ENCODE measurements at regions not wholly inside any gene's neighbourhood (a gene's known extent, or its start where the extent isn't known, plus 50 kb on each side); places are given as distances from the start of the nearest gene placed in this dataset.

DNA sequence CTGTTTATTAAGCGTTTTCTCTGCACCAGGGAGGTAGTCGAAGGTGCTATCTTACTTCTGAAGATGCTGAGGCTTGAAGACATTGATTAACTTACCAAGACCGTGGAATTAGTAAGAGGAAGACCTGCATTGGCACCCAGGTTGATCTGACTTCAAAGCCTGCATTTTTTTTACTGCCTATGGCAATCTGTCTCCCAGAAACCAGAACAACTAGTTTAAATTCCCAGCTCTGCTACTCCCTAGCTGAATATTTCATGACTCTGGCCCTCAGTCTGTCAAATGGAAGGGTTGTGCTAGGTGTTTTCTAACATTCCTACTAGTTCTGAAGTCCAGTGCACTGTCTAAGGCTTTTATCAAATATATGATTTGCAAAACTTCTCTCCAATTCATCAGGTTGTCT is 52.0 kb upstream of the GRAMD1B start:
- no peak for DNase-seq (ENCODE audit: low spot score)

DNA sequence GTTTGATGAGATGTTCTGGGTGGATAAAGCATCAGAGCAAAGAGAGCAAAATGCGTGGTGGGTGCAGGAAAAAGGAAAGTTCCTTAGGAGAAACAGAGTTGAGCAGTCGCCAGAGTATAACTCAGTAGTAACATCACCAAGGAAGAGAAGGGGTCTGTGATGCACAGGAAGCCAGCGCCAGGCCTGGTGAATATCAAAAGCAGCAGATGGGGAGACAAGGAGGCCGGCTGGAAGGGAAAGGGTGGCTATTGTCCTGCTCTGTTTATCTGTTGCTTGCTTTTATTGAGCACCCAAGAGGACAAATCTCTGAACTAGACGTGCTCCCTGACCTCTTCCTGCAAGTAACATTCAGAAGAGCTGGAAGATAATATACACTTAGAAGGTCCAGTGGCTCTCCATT is 52.7 kb upstream of the GRAMD1B start:
- no peak for DNase-seq (ENCODE audit: low spot score)

DNA sequence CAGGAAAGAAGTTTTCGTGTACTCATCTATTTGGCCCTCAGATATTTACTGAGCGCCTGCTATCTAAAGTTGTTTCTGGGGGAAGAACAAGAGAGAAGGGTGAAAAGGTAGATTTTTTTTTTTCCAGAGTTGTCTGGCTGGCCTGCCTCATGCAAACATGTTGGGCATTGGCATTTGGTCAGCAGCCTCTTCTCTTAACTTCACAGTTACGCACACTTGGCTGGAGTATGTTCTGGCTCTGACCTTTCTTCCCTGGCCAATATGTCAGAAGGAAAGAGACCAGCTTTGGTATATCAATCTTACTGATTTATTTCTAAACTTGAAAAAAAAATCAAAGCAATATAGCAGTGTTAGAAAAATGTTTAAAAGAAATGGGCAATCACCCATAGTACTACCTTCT is 54.2 kb upstream of the GRAMD1B start:
- DNase-seq (ENCODE audit: low spot score): no peak

DNA sequence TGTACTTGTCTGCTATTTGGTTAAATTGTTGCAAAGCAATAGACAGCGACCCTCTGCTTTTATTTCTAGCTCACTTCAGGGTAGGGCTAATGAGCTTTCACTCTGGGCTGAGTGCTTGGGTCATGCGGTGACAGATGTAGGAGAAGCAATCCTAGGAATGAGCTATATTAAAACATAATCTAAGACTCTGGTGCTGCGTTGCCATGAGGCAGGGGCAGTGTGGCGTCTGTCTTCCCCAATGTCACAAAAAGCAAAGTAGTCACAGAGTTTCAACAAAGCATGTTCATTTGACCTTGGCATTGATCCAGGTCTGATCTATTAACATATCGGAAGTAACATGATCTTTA is 55.5 kb upstream of the GRAMD1B start:
- DNase-seq (ENCODE audit: low spot score): no peak

DNA sequence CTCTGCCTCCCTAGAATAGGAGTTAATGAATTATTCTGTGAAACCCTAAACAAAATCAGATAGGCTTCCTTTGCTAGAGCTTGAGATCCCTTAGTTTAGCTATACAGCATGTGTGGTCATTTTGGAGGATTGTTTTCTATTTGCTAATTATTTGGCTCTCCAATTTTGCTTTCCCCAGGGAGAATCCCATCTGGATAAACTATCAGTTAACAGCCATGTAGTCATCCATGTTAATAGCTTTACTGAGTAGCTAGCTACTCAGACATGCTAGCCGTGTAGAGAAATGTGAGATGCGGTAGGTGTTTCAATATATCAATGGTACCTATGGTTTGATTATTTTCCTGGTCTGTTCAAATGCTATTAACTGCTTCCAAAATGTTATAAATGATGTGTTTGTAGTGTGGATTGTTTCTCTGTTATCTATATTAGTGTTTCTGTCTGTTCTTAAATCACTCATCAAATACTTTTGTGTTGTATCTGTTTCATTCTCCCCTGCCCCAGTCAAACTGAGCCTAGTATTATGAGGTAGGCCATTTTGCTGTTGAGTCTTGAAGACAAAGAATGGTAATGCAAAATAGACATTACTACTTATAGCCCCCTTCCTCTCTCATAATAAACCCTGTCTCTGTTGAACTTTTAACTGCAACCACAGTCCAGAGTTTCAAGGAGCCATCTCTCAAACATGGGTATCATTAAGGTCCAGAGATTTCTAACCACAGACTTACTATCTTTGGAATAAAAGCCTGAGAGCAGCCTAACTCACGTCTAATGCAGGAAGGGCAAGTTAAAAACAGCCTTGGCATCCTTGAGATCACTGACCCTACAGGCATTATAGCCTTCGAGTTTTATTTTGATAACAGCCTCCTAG is 56.1 kb upstream of the GRAMD1B start:
- no peak for DNase-seq (ENCODE audit: low spot score)

DNA sequence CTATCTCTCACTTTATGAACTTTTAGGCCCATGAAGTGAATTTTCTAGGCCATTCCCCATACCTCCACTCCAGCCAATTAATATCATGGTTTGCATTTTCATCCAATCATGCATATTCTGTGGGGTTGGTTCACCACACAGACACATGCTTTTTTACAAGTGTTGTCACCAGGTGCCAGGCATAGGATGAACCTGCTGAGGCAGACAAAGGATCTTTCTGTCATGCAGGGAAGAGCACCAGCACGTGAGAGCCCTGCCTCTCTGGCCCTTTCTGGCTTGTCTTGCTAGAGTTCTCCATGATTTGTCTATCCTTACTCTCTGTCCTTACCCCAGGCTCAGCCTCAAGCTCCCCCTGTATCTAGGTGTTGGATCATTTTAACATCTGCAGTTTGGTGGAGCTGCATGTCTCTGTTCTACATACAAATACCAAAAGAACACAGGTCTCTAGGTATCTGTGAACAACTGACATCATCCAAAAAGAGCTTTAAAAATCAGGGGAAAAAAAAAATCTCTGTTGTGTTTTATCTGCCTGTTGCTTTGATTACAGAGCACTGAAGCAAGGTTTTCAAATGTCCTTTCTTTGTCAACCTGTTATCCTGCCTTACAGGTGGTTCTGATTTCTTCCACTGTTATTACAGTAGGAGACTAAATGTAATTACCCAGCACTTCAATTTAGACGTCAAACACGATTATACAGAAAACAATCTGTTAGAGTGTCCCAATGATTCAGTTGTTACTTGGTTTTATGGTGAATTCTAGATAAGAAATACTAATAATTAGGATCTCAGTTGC is 58.4 kb upstream of the GRAMD1B start:
- no peak for DNase-seq (ENCODE audit: low spot score)

DNA sequence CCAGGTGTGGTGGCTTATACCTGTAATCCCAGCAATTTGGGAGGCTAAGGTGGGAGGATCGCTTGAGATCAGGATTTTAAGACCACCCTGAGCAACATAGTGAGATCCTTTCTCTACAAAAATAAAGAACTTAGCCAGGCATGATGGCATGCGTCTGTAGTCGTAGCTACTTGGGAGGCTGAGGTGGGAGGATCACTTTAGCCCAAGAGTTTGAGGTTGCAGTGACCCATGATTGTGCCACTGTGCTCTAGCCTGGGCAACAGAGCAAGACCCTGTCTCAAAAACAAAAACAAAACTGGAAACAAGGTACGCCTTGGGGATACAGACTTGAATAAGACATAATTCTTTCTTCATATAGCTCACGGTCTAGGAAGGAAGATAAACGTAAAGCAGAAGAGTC is 63.1 kb upstream of the GRAMD1B start:
- DNase-seq (ENCODE audit: low spot score): no peak

DNA sequence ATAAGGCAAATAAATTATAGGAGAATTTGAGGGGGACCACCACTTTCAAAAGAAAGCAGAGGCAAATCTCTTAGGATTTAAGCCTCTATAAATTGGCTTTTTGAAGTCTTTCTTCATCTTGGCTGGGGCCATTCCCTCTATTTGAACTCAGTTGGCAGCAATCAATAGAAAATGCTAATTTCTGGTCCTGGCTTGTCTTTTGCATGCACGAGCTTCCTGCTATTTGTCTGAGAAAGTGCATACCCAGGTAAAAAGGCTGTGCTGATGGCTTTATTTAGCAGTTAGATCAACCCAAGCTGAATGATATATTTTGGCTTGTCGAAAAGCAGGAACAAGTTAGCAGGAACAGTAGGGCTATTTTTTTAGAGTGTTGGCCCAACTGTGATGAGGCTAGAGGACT is 64.1 kb upstream of the GRAMD1B start:
- no peak for DNase-seq (ENCODE audit: low spot score)

DNA sequence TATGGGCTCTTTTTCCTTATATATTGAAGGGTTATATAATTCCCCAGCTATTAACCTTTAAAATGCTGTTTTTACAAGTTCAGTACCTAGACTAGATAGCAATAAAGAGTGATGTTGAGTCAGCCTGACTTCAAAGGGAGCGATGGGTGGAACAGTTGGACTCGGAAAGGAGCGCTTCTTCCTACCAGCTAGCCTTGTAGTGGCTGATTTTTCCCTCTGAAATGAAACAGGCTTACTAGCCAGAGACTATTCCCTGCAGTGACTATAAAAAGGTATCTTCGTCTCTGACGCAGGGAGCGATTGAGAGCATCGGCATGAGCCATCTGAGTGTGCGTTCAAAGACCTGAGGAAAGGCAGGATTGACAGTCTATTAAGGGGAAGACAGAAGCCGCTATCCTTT is 66.0 kb upstream of the GRAMD1B start:
- DNase-seq (ENCODE audit: low spot score): no peak

DNA sequence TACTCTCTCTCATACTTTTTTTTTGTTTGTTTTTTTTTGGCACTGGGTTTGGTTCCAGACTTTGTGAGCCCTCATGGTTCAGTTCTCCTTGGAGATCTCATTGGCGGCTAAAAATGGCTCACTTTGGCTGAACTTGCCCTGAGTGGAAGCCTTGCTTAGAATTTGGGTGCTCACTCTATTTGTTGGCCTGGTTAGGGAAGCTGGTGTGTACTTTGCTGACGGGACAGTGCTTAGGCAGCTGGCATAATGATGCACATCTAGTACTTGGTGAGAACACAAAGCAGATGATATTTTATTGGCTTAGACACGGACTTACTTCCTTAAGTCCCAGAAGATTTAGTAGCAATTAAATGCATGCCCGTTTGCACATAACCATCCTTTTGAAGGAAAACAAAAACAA is 66.5 kb upstream of the GRAMD1B start:
- DNase-seq (ENCODE audit: low spot score): no peak

DNA sequence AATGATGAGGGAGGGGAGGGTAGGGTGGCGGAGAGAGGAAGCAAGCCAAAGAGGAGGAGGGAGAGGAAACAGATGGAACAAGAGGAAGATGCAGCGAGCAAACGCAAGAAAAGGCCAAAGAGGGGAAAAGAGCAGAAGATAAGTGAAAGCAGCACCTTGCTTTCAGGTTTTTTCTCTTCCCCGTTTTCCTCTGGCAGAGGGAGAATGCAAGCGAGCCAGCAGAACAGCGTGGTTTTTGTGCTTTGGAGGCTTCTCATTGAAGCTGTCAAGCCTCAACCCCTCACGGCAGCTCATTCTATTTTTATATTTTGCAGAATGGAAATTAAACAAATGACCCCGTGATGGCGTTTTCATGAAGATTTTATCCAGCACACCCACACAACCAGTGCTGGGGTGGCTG is 67.1 kb upstream of the GRAMD1B start:
- no peak for DNase-seq (ENCODE audit: low spot score)

DNA sequence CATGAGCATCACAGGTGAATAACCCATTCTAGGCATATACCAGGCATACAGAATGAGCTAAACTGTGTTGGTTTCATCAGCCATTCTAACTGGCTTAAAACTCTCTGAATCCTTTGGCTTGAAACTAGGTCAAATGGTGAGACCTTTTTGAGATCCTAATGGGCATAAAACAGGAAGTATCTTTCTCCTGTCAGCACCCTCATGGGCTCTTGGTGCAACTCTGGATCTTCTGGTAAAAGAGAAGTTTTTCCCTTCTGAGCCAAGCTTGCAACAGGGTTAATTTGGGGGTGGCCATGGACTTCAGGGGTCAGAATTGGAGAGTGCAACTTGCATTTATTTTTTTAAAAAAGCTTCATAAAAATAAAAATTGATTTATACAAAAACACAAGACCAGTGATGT is 67.9 kb upstream of the GRAMD1B start:
- DNase-seq (ENCODE audit: low spot score): no peak

DNA sequence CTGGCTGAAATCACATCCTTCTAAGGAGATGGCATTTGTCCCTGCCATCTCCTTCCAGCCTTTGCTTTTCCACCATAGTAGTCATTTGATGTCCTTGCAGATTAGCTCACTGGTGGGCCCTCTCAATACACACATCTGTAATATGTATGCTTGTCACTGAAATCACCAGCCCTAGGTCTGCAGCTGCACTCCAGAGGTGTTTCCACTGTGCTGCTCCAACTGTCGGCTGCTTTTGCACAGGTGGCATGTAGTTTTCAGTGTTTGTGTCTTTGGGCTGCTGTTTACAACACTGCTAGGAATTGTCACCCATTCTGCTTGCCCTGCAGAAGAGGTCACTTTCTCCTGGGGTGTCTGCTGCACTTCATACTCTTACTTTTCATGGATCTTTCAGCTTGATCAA is 69.0 kb upstream of the GRAMD1B start:
- no peak for DNase-seq (ENCODE audit: low spot score)

DNA sequence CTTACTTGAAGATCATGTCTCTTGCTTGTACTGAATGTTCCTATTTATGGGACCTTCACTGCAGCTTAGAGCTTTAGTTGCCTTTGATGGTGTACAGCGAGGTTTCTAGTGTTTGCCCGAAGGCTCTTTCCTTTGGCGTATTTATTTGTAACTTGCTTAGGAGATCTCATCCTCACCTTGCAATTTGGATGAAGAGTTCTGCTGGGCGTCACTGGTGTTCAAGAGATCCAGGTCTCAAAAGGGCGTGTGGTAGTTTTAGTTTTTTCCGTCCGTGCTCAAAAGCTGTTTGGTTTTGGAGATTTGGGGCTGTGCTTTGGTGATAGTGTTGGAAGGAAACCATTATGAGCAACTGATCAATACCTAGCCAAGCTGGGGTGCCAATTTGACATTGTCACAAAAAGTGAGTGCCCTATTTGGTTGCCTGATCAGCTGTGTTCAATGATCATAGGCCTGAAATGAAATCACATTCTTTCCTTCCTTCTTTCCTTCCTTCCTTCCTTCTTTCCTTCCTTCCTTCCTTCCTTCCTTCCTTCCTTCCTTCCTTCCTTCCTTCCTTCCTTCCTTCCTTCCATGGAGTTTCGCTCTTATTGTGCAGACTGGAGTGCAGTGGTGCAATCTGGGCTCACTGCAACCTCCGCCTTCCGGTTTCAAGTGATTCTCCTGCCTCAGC is 69.7 kb upstream of the GRAMD1B start:
- DNase-seq (ENCODE audit: low spot score): no peak

DNA sequence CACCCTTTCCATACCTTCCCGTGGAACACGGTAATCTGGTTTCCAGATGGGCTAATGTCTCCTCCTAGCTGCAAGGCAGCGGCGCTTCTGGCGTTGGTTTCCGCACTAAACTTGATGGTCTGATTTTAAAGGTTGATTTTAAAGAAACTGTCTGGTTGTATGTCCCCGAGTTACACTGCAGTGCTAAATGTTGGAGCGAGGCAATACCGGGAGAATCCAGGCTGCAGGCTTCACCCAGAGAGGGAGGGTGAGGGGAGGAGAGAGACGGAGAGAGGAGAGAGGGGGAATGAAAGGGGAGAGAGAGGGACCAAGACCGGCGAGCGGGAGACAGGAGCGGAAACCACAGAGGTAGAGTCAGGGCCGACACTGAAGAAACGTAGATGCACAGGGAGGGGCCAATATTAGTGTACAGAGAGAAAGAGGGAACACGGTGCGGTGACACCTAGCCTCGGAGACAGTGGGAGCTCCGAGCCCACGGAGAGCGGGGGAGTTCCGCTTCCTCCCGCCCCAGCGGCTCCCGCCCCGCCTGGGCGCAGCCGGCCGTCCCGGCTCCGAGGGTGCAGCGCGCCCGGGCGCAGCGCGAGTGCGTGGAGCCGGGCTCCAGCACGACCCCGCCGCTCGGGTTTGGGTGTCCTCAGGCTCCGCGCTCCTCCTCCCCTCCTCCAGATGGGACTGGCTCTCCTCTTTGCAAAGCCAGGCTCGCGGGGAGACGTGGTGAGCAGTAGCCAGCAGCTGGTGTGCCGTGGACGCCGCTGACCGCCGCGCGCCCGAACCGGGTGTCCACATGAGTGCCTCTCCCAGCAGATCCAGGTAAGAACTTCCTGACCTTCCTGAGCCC is 71.9 kb upstream of the GRAMD1B start:
- DNase-seq (ENCODE audit: low spot score): peak; percentile 67

DNA sequence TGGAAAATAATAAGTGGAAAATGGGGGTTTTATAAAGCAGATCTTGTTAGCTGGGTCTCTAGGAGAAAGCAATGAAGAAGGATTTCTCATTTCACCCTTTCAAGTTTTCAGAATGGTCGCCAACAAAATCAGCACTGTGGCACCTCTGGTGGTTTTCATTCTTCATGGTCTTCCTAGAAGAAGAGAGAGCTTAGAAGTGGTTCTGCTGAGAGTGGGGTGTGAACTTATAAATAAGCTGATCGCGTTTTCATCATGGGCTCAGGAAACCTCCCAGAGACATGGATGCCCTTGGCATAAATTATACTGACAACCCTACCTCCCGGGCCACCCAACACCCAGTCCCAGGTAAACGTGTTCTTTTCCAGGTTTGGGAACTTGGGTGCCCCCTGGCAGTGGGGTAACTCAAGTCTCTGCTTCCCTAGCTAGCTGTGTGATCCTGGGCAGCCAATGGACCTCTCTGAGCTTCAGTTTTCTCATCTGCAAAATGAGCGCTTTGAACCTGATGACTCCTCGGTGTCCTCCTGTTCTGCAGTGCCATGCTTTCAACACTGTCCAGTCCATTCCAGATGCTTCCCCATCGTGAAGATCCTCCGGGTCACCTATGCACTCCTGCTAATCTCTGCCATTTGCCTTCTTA is 72.6 kb upstream of the GRAMD1B start:
- DNase-seq (ENCODE audit: low spot score): no peak

DNA sequence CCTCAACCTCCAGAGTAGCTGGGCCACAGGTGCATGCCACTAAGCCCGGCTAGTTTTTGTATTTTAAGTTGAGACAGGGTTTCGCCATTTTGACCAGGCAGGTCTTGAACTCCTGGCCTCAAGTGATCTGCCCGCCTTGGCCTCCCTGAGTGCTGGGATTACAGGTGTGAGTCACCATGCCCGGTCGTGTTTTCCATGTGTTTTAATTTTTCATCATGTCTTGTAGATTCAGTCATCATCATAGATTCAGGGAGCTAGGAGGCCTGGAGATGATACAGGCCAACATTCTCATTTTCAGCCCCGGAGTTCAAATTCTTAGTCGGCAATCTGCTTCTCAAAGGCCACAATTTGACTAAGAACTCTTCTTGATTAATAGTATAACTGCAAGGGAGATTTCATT is 73.5 kb upstream of the GRAMD1B start:
- no peak for DNase-seq (ENCODE audit: low spot score)

DNA sequence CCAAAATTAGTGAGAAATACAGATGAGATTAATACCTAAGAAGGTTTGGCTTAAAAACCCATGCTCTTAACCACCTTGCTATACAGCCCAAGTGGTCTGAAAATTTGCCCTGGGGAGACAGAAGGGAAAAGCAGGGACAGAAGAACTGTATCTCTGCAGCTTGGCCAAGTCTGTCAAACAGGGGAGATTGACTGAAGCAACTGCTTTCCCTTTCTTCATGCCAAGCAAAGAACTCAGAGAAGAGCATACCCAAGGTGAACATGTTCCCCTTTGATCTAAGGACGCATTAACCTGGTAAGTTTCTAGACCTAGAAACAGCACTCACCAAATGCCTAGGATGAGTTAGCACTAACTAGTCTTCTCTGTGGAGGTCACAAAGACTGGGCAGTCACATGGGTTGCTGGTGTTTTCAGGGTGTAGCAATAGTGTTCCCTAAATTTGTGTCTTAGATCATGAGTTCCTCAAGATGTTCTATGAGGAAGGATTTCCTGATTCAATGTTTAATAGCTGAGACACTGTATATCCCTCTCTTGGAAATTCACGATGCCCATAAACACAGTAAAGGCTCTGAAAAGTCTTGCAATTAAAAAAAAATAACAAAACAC is 75.6 kb upstream of the GRAMD1B start:
- DNase-seq (ENCODE audit: low spot score): no peak

DNA sequence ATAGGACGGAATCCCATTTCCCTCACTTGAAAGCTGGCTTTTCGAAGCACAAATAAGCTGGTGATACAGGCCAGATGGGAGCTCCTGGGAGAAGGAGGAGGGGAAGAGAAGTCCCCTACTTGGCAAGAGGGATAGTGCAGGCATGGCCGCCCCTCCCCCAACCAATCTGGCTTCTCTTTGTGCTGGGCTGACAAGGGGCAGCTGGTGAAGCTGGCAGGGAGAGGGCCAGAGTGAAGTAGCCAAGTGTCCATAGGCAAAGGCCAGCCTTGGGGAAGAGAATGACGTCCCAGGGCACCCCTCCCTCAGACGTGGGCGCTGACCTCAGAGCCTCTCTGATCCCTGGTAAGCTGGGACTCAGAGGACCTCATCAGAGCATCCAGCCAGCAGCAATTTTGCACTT is 78.7 kb upstream of the GRAMD1B start:
- DNase-seq (ENCODE audit: low spot score): no peak

DNA sequence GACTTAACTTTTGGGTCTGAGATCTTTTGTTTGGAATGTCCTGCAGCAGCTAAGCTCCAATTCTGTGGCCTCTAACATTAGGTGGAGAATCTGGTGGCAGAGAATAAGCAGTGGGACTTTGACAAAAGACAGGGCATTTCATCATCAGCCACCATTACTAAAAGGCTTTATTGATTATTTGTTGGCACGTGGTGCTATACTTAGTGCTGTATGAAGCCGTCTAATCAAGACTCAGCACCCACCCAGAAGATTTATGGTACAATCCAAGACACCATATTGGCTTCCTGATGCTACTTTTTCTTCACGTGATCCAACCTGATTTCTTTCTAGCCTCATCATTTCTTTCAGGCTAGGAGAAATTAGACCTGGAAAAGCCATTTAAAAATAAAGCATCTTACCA is 80.7 kb upstream of the GRAMD1B start:
- DNase-seq (ENCODE audit: low spot score): no peak

DNA sequence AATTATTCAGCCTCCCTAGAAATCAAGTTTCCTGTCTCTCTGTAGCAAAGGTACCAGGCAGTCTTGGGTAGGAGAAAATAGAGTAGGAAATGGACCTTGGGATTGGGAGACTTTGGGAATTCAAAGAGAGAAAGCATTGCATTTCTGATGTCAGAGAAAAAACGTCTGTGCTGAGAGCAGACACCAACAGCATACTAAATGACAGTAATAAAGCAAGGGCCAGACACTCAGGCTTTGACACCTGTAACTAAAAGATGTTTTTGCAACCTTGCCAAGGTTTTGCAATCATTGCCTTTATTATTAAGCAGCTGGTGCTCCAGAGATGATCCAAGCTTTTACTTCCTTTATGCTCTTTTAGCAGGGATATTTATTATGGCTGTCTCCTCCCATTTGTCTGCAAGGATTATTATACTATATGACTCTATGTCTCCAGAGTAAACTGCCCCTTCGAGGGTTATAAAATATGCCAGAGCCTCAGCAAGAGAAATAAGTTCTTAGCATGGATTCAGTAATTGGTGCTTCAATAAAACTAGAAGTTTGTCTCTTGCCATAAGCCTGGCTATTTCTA is 85.2 kb upstream of the GRAMD1B start:
- no peak for DNase-seq (ENCODE audit: low spot score)
